ENCODE measurements at regions not wholly inside any gene's neighbourhood (a gene's known extent, or its start where the extent isn't known, plus 50 kb on each side); places are given as distances from the start of the nearest gene placed in this dataset.

DNA sequence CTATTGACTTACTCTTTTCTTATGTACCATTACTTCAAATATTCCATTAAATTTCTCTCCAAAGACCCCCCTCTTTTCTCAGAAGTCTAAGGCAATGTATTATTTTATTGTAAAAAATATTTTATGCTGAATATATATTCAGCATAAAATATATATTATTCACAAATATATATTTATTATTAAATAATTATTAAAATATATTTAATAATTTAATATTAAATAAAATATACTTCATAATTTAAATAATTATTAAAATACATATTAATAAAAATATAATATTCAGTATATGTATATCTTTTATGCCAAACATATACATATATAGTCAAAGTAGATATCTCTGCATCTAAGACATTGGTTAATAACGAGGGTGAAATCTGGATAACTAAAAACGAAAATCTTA, 418.4 kb downstream of the GASK1B start:
- TF ChIP-seq ZNF549 (tag by site-specific recombination; IDR thresholded peaks at IDR 0.05) (no peak), ZNF24 (tag by site-specific recombination; IDR thresholded peaks at IDR 0.05) (no peak), SETDB1 (IDR thresholded peaks at IDR 0.05; ENCODE audit: insufficient read length, low read length) (no peak), YY1 (tag by site-specific recombination; IDR thresholded peaks at IDR 0.05) (no peak), REST (tag by site-specific recombination; IDR thresholded peaks at IDR 0.05) (no peak), ZNF785 (tag by site-specific recombination; IDR thresholded peaks at IDR 0.05) (no peak), ZNF121 (tag by site-specific recombination; IDR thresholded peaks at IDR 0.05) (no peak)
- TF ChIP-seq, protein P1, sequence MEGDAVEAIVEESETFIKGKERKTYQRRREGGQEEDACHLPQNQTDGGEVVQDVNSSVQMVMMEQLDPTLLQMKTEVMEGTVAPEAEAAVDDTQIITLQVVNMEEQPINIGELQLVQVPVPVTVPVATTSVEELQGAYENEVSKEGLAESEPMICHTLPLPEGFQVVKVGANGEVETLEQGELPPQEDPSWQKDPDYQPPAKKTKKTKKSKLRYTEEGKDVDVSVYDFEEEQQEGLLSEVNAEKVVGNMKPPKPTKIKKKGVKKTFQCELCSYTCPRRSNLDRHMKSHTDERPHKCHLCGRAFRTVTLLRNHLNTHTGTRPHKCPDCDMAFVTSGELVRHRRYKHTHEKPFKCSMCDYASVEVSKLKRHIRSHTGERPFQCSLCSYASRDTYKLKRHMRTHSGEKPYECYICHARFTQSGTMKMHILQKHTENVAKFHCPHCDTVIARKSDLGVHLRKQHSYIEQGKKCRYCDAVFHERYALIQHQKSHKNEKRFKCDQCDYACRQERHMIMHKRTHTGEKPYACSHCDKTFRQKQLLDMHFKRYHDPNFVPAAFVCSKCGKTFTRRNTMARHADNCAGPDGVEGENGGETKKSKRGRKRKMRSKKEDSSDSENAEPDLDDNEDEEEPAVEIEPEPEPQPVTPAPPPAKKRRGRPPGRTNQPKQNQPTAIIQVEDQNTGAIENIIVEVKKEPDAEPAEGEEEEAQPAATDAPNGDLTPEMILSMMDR (tag by site-specific recombination; IDR thresholded peaks at IDR 0.05), result no peak
- TF ChIP-seq, protein P2, sequence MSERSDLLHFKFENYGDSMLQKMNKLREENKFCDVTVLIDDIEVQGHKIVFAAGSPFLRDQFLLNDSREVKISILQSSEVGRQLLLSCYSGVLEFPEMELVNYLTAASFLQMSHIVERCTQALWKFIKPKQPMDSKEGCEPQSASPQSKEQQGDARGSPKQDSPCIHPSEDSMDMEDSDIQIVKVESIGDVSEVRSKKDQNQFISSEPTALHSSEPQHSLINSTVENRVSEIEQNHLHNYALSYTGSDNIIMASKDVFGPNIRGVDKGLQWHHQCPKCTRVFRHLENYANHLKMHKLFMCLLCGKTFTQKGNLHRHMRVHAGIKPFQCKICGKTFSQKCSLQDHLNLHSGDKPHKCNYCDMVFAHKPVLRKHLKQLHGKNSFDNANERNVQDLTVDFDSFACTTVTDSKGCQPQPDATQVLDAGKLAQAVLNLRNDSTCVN (tag by site-specific recombination; optimal IDR thresholded peaks at IDR 0.05), result no peak
